ENCODE measurements at regions not wholly inside any gene's neighbourhood (a gene's known extent, or its start where the extent isn't known, plus 50 kb on each side); places are given as distances from the start of the nearest gene placed in this dataset.

- intact Hi-C loops (cut with DNase I; ENCODE audit: low total_unique reads) (no loop called here), in situ Hi-C loops (cut with MboI; ENCODE audit: low pct_ligation_motif_present in 1 of 4, low pct_unique_long_range_greater_than_20kb in 1 of 4, low sequenced_read_pairs in 3 of 4) (no loop called here)
- WGBS, 2 donors (ENCODE audit: low coverage in 1 of 2) = 81% methylated on average over 9 of the region's 9 CpGs; no CpG with 5 or more reads in 1 of the 2 donors
- TF ChIP-seq CTCF (IDR thresholded peaks at IDR 0.05) (no peak), POLR2A (IDR thresholded peaks at IDR 0.05) (no peak), EP300 (IDR thresholded peaks at IDR 0.05; ENCODE audit: low read depth) (no peak), POLR2AphosphoS5 (IDR thresholded peaks at IDR 0.05) (no peak)
- no peaks in the 10 kb centered on the region for H3K27me3 ChIP-seq
- no peaks in the 10 kb centered on the region for H3K36me3 ChIP-seq
- no peaks in the 10 kb centered on the region for H3K4me1 ChIP-seq
- H3K27ac ChIP-seq = no peak overlapping the region
- DNase-seq = no peak
- no peaks in the 10 kb centered on the region for H3K9me3 ChIP-seq
- H3K4me3 ChIP-seq = no peak overlapping the region
Observed at GRCh38 chr10:1807196-1807595, 69.9 kb upstream of the ADARB2 start.

- no peaks in the 10 kb centered on the region for H3K4me1 ChIP-seq
- no peaks in the 10 kb centered on the region for H3K9me3 ChIP-seq
- in situ Hi-C loops (cut with MboI; ENCODE audit: low pct_ligation_motif_present in 1 of 4, low pct_unique_long_range_greater_than_20kb in 1 of 4, low sequenced_read_pairs in 3 of 4) = no loop called here
- H3K36me3 ChIP-seq = no peaks in the 10 kb centered on the region
- no peak overlapping the region for H3K27ac ChIP-seq
- H3K27me3 ChIP-seq = no peaks in the 10 kb centered on the region
- 90 to 93% methylated on average over 2 of the region's 2 CpGs for WGBS, 2 donors (ENCODE audit: low coverage in 1 of 2)
- no peak for DNase-seq
- intact Hi-C loops (cut with DNase I; ENCODE audit: low total_unique reads) = no loop called here
- no peak overlapping the region for H3K4me3 ChIP-seq
- no peak for TF ChIP-seq CTCF (IDR thresholded peaks at IDR 0.05)
- no peak for TF ChIP-seq POLR2A (IDR thresholded peaks at IDR 0.05)
- no peak for TF ChIP-seq EP300 (IDR thresholded peaks at IDR 0.05; ENCODE audit: low read depth)
- no peak for TF ChIP-seq POLR2AphosphoS5 (IDR thresholded peaks at IDR 0.05)
Observed at GRCh38 chr10:1802413-1802812, 65.1 kb upstream of the ADARB2 start.

GRCh38 chr10:1788401-1788800 lies 51.1 kb upstream of the ADARB2 start:
- no peaks in the 10 kb centered on the region for H3K36me3 ChIP-seq
- no peak overlapping the region for H3K27ac ChIP-seq
- H3K4me3 ChIP-seq = no peak overlapping the region
- no peaks in the 10 kb centered on the region for H3K9me3 ChIP-seq
- no peaks in the 10 kb centered on the region for H3K27me3 ChIP-seq
- TF ChIP-seq EP300 (IDR thresholded peaks at IDR 0.05; ENCODE audit: low read depth) = no peak
- DNase-seq = no peak
- in situ Hi-C loops (cut with MboI; ENCODE audit: low pct_ligation_motif_present in 1 of 4, low pct_unique_long_range_greater_than_20kb in 1 of 4, low sequenced_read_pairs in 3 of 4) = no loop called here
- H3K4me1 ChIP-seq = no peaks in the 10 kb centered on the region
- intact Hi-C loops (cut with DNase I; ENCODE audit: low total_unique reads) = no loop called here
- WGBS, 2 donors (ENCODE audit: low coverage in 1 of 2) = 68 to 76% methylated on average over 8 to 9 of the region's 9 CpGs

Small RNA genes in the stretch of these regions (small RNA-seq; reads per million reads assigned to genes)
- 0 reads per million in 4 donors for gene MIR6072
- gene RNU6-576P = 0 reads per million in 4 donors
- 0 reads per million in 4 donors for gene RNU6-889P
